IMR-90 (cell line): ENCODE measurements at regions not wholly inside any gene's neighbourhood (a gene's known extent, or its start where the extent isn't known, plus 50 kb on each side); places are given as distances from the start of the nearest gene placed in this dataset.

Experiments
- CEBPB ChIP-seq: IDR thresholded peaks from 2 replicates; pipeline ENCODE4 v1.6.1; 2012; ENCODE audit warnings: low read depth, low read length, improper control_type of control experiment
- CTCF ChIP-seq: conservative IDR thresholded peaks from 2 replicates; pipeline ENCODE4 v1.5.1; 2012; ENCODE audit warnings: mild to moderate bottlenecking, low read depth, low read length, improper control_type of control experiment
- POLR2A ChIP-seq: IDR thresholded peaks from 2 replicates; pipeline ENCODE4 v1.6.1; 2012; ENCODE audit warnings: mild to moderate bottlenecking, low read depth, low read length
- RFX5 ChIP-seq: IDR thresholded peaks from 2 replicates; pipeline ENCODE4 v1.8.0; 2012; ENCODE audit warnings: low read depth, mild to moderate bottlenecking, low read length, moderate library complexity

GRCh38 chr4:165635951-165636350 lies 237.1 kb upstream of the TLL1 start:
- no peak for TF ChIP-seq CEBPB
- TF ChIP-seq CTCF, result no peak
- TF ChIP-seq POLR2A, result no peak
- TF ChIP-seq RFX5, result no peak
